H9 (cell line): ENCODE measurements at regions not wholly inside any gene's neighbourhood (a gene's known extent, or its start where the extent isn't known, plus 50 kb on each side); places are given as distances from the start of the nearest gene placed in this dataset.

Experiments used
- DNase-seq: peaks from one replicate; pipeline ENCODE4 v3.0.0-alpha.2; 2017
- H2AFZ ChIP-seq: one replicate; pipeline ENCODE4 v1.6.1; 2013; ENCODE audit warnings: mild to moderate bottlenecking, low read length, control low read depth, moderate library complexity
- H2AK5ac ChIP-seq: 2 replicates; pipeline ENCODE4 v1.6.1; 2013; ENCODE audit warnings: low read length, control low read depth, mixed read lengths; ENCODE audit not compliant: insufficient read length
- H2BK120ac ChIP-seq: one replicate; pipeline ENCODE4 v1.6.1; 2013; ENCODE audit warnings: low read depth, mild to moderate bottlenecking, low read length, control low read depth, inconsistent platforms; ENCODE audit not compliant: poor library complexity, severe bottlenecking
- H2BK12ac ChIP-seq: 2 replicates; pipeline ENCODE4 v1.6.1; 2013; ENCODE audit warnings: low read length, control low read depth, mixed read lengths, low read depth; ENCODE audit not compliant: insufficient read length
- H2BK15ac ChIP-seq: 2 replicates; pipeline ENCODE4 v1.6.1; 2013; ENCODE audit warnings: low read depth, low read length, control low read depth
- H2BK20ac ChIP-seq: one replicate; pipeline ENCODE4 v1.6.1; 2013; ENCODE audit warnings: low read depth, mild to moderate bottlenecking, low read length, control low read depth, inconsistent platforms; ENCODE audit not compliant: poor library complexity, severe bottlenecking
- H2BK5ac ChIP-seq: 2 replicates; pipeline ENCODE4 v1.6.1; 2013; ENCODE audit warnings: low read length, control low read depth, mixed read lengths; ENCODE audit not compliant: insufficient read length
- H3K14ac ChIP-seq: 2 replicates; pipeline ENCODE4 v1.6.1; 2013; ENCODE audit warnings: low read length, control low read depth; ENCODE audit not compliant: insufficient read depth
- H3K18ac ChIP-seq: 2 replicates; pipeline ENCODE4 v1.6.1; 2013; ENCODE audit warnings: low read depth, mild to moderate bottlenecking, mixed read lengths, low read length, control low read depth; ENCODE audit not compliant: insufficient read length
- H3K23ac ChIP-seq: 2 replicates; pipeline ENCODE4 v1.6.1; 2013; ENCODE audit warnings: low read length, control low read depth, mixed read lengths, low read depth; ENCODE audit not compliant: insufficient read length
- H3K23me2 ChIP-seq: 2 replicates; pipeline ENCODE4 v1.6.1; 2013; ENCODE audit warnings: low read depth, mild to moderate bottlenecking, mixed read lengths, low read length, control low read depth; ENCODE audit not compliant: insufficient read length, poor library complexity, severe bottlenecking
- H3K27ac ChIP-seq: 2 replicates; pipeline ENCODE4 v1.5.1; 2013; ENCODE audit warnings: low read length, control low read depth, mixed read lengths, low read depth; ENCODE audit not compliant: insufficient read length
- H3K27me3 ChIP-seq: 2 replicates; pipeline ENCODE4 v1.6.1; 2013; ENCODE audit warnings: low read length, control low read depth, inconsistent platforms; ENCODE audit not compliant: insufficient read depth
- H3K4ac ChIP-seq: 2 replicates; pipeline ENCODE4 v1.6.1; 2013; ENCODE audit warnings: low read depth, mild to moderate bottlenecking, control low read depth, inconsistent platforms, low read length, moderate library complexity
- H3K4me1 ChIP-seq: 2 replicates; pipeline ENCODE4 v1.6.1; 2013; ENCODE audit warnings: low read length, control low read depth, inconsistent platforms; ENCODE audit not compliant: insufficient read depth
- H3K4me2 ChIP-seq: 2 replicates; pipeline ENCODE4 v1.6.1; 2013; ENCODE audit warnings: low read length, control low read depth, mixed read lengths; ENCODE audit not compliant: insufficient read length, insufficient read depth
- H3K56ac ChIP-seq: 2 replicates; pipeline ENCODE4 v1.6.1; 2013; ENCODE audit warnings: low read depth, mild to moderate bottlenecking, mixed read lengths, low read length, control low read depth; ENCODE audit not compliant: insufficient read length
- H3K79me1 ChIP-seq: 2 replicates; pipeline ENCODE4 v1.6.1; 2013; ENCODE audit warnings: low read depth, mild to moderate bottlenecking, moderate library complexity, low read length, control low read depth, inconsistent platforms; ENCODE audit not compliant: insufficient read depth, poor library complexity, severe bottlenecking
- H3K79me2 ChIP-seq: 2 replicates; pipeline ENCODE4 v1.6.1; 2013; ENCODE audit warnings: low read length, control low read depth, inconsistent platforms; ENCODE audit not compliant: insufficient read depth
- H3K9ac ChIP-seq: 2 replicates; pipeline ENCODE4 v1.6.1; 2013; ENCODE audit warnings: low read length, control low read depth, mixed read lengths; ENCODE audit not compliant: insufficient read length; ENCODE audit errors: extremely low read depth
- H3K9me3 ChIP-seq: one replicate; pipeline ENCODE4 v1.6.1; 2013; ENCODE audit warnings: low read depth, low read length, inconsistent platforms; ENCODE audit not compliant: control insufficient read depth
- H3T11ph ChIP-seq: one replicate; pipeline ENCODE4 v1.6.1; 2013; ENCODE audit warnings: mild to moderate bottlenecking, low read length, control low read depth, inconsistent platforms
- H4K20me1 ChIP-seq: one replicate; pipeline ENCODE4 v1.6.1; 2013; ENCODE audit not compliant: control insufficient read depth, insufficient read length, insufficient read depth
- H4K5ac ChIP-seq: 2 replicates; pipeline ENCODE4 v1.6.1; 2013; ENCODE audit warnings: low read depth, mild to moderate bottlenecking, mixed read lengths, low read length, control low read depth; ENCODE audit not compliant: insufficient read length
- H4K8ac ChIP-seq: replicated peaks from 2 replicates; pipeline ENCODE4 v1.6.1; 2013; ENCODE audit warnings: low read length, control low read depth, mixed read lengths, low read depth; ENCODE audit not compliant: insufficient read length
- H4K91ac ChIP-seq: 2 replicates; pipeline ENCODE4 v1.6.1; 2013; ENCODE audit warnings: low read depth, mild to moderate bottlenecking, moderate library complexity, mixed read lengths, low read length, control low read depth; ENCODE audit not compliant: insufficient read length
- H3K27ac Mint-ChIP-seq, 3 experiments: 2 replicates in 2 of 3; 3 replicates in 1 of 3; pipeline ENCODE4 v1.8.0; 2020 to 2021; ENCODE audit warnings: mixed read lengths in 3 of 3, mild to moderate bottlenecking in 1 of 3, moderate library complexity in 1 of 3
- H3K27me3 Mint-ChIP-seq: 2 replicates; pipeline ENCODE4 v1.8.0; 2021; ENCODE audit warnings: low read depth, mild to moderate bottlenecking, moderate library complexity, mixed read lengths
- H3K36me3 Mint-ChIP-seq, 3 experiments: 2 replicates in 2 of 3; 3 replicates in 1 of 3; pipeline ENCODE4 v1.8.0; 2020 to 2021; ENCODE audit warnings: low read depth in 3 of 3, mixed read lengths in 3 of 3; ENCODE audit not compliant: insufficient read depth in 1 of 3
- H3K4me1 Mint-ChIP-seq, 2 experiments: 2 replicates each; pipeline ENCODE4 v1.8.0; 2020; ENCODE audit warnings: mixed read lengths in 2 of 2
- H3K4me3 Mint-ChIP-seq, 2 experiments: 2 replicates in 1 of 2; 3 replicates in 1 of 2; pipeline ENCODE4 v1.8.0; 2020 to 2021; ENCODE audit warnings: mild to moderate bottlenecking in 2 of 2, mixed read lengths in 2 of 2, moderate library complexity in 1 of 2
- H3K9me3 Mint-ChIP-seq, 2 experiments: 2 replicates in 1 of 2; 3 replicates in 1 of 2; pipeline ENCODE4 v1.8.0; 2020; ENCODE audit warnings: mild to moderate bottlenecking in 2 of 2, mixed read lengths in 2 of 2, moderate library complexity in 1 of 2
- CTCF ChIP-seq: fragments of 200-600 bp; sonication (generic); conservative IDR thresholded peaks from 3 replicates; pipeline ENCODE4 v1.8.0; 2021; ENCODE audit warnings: antibody characterized with exemption, mild to moderate bottlenecking
- whole genome bisulfite sequencing: extraction: QIAGEN DNeasy Blood & Tissue Kit; methylation state at CpG from one replicate; pipeline ENCODE4 v1.1.7; 2013; ENCODE audit warnings: missing lambda C conversion rate, low lambda C conversion rate, mixed read lengths; ENCODE audit not compliant: insufficient read length; ENCODE audit errors: extremely low coverage; 5-methylcytosine and 5-hydroxymethylcytosine counted together

- TF ChIP-seq CTCF, result no peak
- peaks cover 77% of the 10 kb centered on the region for H3K27me3 Mint-ChIP-seq
- H4K20me1 ChIP-seq, result no peaks in the 10 kb centered on the region
- no peak overlapping the region for H3K9ac ChIP-seq
- no peak for DNase-seq
- H3K9me3 Mint-ChIP-seq, result no peaks in the 10 kb centered on the region; a peak in 1 of 5 replicates
- WGBS, result no CpG with 5 or more reads among the region's 8 CpGs
- no peak overlapping the region for H3K56ac ChIP-seq
- peaks cover 16% of the 10 kb centered on the region for H3K23me2 ChIP-seq
- H3K18ac ChIP-seq, result no peak overlapping the region
- H3K36me3 Mint-ChIP-seq, result no peaks in the 10 kb centered on the region; a peak in 1 of 7 replicates
- H3K4me1 Mint-ChIP-seq, result peaks cover 50 to 58% of the 10 kb centered on the region in 2 experiments
- H2BK5ac ChIP-seq, result no peak overlapping the region
- no peak overlapping the region for H2BK20ac ChIP-seq
- peaks cover 11% of the 10 kb centered on the region; the same call in 1 of the 2 replicates for H3K27me3 ChIP-seq
- no peak overlapping the region for H2BK15ac ChIP-seq
- H3K79me2 ChIP-seq, result no peaks in the 10 kb centered on the region
- H4K8ac ChIP-seq, result no peak overlapping the region
- H4K5ac ChIP-seq, result no peak overlapping the region
- no peak overlapping the region; the same call in 1 of the 2 replicates for H3K14ac ChIP-seq
- H3K4ac ChIP-seq, result no peak overlapping the region
- no peak overlapping the region for H3K4me2 ChIP-seq
- H2BK120ac ChIP-seq, result no peak overlapping the region
- no peak overlapping the region for H2AK5ac ChIP-seq
- no peaks in the 10 kb centered on the region for H3K79me1 ChIP-seq
- no peak overlapping the region for H3K27ac Mint-ChIP-seq
- no peak overlapping the region for H3K23ac ChIP-seq
- no peak overlapping the region for H3K4me3 Mint-ChIP-seq
- H4K91ac ChIP-seq, result no peak overlapping the region
- H3K9me3 ChIP-seq, result no peaks in the 10 kb centered on the region
- H3T11ph ChIP-seq, result no peak overlapping the region
- H2BK12ac ChIP-seq, result no peak overlapping the region
- H3K4me1 ChIP-seq, result peaks cover 5% of the 10 kb centered on the region; the same call in 1 of the 2 replicates
- H3K27ac ChIP-seq, result no peak overlapping the region
- H2AFZ ChIP-seq, result no peak overlapping the region
Observed at GRCh38 chr9:129491487-129491855, 129.4 kb downstream of the C9orf50 start.
